NCI-H2171 treated with DMSO at 0.1 percent for 48 hours (cell line): ENCODE measurements at regions not wholly inside any gene's neighbourhood (a gene's known extent, or its start where the extent isn't known, plus 50 kb on each side); places are given as distances from the start of the nearest gene placed in this dataset.
A peak's percentile ranks its signal among the peaks of the same experiment; 100 is the strongest.
"Not testable (repeated sequence)": the region's sequence is repeated elsewhere in the genome, so short reads cannot be mapped to it uniquely, and the experiment has no call there.

ENCODE experiments used
- DNase-seq: peaks from one replicate; lab custom pipeline; 2025; lab: John Stamatoyannopoulos, UW

- no peak for DNase-seq
Measured at GRCh38 chr9:22990349-22990748, 543.7 kb downstream of the DMRTA1 start.

GRCh38 chr9:22992780-22993179 is 546.2 kb downstream of the DMRTA1 start:
- no peak for DNase-seq

DNA sequence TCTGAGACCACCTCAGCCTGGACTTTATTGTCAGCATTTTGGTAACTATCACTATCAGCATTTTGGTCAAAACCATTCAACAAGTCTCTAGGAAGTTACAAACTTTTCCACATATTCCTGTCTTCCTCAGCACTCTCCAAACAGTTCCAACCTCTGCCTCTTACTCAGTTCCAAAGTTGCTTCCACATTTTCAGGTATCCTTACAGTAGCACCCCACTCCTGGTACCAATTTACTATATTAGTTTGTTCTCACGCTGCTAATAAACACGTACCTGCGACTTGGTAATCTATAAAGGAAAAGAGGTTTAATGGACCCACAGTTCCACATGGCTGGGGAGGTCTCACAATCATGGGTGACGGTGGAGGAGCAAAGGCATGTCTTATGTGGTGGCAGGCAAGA is 551.3 kb downstream of the DMRTA1 start:
- no peak for DNase-seq

DNA sequence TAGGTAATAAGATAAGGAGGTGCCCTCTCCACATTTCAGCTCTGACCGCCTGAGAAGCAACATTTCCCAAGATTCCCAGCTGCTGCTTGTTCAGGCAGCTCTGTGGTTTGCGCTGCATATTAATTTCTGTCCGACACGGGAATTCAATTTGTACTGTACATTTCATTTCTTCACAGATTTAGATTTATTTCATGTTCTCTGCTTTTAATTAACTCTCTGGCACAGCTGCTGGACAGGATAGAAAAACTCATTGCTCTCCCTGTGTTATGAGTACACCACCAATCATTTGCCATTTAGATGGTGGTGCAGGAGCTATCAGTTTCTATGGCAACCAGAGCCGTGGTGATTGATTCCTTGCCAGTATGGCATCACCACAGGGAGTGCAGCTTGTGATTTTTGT is 558.5 kb downstream of the DMRTA1 start:
- DNase-seq: no peak

- DNase-seq: no peak
Measured at GRCh38 chr9:23006127-23006526, 559.5 kb downstream of the DMRTA1 start.

DNA sequence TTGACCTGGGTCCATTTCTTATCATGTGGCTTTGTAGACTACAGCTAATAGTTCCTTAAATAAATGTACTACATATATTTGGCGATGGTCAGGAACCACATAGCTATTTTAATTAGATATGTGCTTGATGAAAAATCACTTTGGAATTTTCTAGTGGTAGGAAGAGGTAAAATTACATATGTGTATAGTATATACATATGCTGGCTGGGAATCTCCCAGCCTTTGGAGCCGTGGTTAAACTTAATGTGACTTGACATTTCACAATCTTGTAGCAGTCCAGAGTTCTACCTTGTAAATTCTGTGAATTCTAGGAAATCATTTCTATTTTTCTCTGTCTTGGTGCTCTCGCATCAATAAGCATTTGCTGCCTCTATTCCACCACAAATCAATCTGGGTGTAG is 565.0 kb downstream of the DMRTA1 start:
- DNase-seq: no peak

DNA sequence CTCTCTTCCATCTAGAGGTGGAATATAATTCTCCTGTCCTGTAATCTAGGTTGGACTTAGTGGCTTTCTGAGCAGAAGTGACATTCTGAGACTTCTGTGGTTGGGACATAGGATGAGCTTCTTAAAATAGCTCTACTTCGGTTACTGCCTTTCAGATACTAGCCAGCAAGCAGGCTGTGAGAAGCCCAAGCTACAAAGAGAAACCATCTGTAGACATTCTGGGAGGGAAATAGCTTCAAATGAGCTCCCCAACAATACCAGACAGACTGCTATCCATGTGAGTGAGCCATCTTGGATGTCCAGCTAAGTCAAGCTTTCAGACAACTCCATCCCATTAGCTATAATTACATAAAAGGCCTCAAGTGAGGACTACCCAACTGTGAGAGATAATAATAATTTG is 568.9 kb downstream of the DMRTA1 start:
- no peak for DNase-seq

DNA sequence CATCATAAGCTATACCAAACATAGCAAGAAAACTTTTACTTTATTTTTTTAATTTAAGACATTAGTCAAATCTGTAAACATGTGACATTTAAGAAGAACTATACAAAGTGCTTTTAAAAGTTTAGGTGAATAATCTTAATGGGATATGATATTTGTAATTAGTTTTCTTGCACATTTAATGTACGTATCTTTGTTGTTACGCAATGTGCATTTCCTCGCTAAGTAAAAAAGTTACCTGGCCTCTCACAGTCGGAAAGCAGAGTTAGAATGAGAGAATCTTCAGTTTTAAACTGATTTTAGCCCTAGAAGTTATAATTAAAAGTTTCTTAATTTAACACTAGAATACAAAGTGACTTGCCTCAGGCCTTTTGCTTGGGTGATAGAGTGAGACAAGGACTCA is 589.8 kb downstream of the DMRTA1 start:
- DNase-seq: no peak

- no peak for DNase-seq
Measured at GRCh38 chr9:23039402-23039801, 592.8 kb downstream of the DMRTA1 start.

- DNase-seq: no peak
Measured at GRCh38 chr9:23041466-23041865, 594.8 kb downstream of the DMRTA1 start.

DNA sequence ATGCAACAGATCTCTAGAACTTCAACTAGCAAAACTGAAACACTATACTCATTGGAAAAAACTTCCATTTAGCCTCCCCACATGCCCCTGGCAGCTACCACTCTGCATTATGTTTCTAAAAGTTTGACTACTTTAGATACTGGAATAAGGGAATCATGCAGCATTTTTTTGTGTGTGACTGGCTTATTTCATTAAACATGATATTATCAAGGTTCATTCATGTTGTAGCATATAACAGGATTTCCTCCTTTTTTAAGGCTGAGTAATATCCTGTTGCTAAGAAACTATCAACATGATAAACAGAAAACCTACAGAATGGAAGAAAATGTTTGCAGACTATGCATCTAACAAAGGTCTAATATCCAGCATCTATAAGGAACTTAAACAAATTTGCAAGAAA is 597.9 kb downstream of the DMRTA1 start:
- no peak for DNase-seq

- not testable (repeated sequence) for DNase-seq
Measured at GRCh38 chr9:23046026-23046425, 599.4 kb downstream of the DMRTA1 start.

GRCh38 chr9:23050548-23050947 is 603.9 kb downstream of the DMRTA1 start:
- no peak for DNase-seq

- DNase-seq: no peak
Measured at GRCh38 chr9:23073136-23073535, 626.5 kb downstream of the DMRTA1 start.

DNA sequence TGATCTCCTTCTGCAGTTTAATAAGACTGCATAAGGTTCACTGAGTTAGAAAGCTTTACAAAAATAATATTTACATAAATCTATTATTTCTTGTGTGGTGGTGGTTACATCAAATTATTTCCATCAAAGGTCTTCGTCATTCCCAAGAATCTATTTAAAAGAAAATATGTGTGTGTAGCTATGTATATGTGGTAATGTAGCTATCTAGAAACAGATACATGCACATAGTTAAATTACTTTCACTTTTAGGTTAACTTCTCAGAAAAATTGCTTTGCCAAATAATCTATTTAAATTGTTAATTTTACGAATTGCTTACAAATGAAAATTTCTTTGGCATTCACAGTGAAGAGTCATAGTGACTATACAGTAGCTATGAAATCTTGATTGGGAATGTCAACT is 633.2 kb downstream of the DMRTA1 start:
- no peak for DNase-seq

- no peak for DNase-seq
Measured at GRCh38 chr9:23081377-23081776, 634.8 kb downstream of the DMRTA1 start.

DNA sequence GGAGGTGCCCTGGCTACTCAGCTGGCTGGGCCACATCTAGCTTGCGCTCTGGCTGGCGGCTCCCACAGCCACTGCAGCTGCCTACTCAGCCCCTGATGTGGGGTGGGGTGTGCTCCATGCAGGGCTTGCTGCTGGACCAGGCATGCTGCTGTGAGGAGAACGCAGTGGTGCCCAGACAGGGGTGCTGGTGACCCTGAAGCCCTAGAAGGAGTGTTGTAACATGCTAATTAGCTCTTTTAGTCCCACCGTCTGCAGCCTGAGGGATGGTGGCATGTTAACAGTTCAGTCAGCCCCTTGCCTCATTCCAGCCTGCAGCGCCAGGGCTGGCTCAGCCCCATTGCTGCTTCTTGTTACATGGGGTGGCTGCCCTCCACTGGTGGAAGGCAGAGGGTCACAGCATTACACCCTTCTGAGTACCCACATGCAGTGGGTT is 642.3 kb downstream of the DMRTA1 start:
- no peak for DNase-seq

- no peak for DNase-seq
Measured at GRCh38 chr9:23117616-23118015, 671.0 kb downstream of the DMRTA1 start.

GRCh38 chr9:23120630-23121029 is 674.0 kb downstream of the DMRTA1 start:
- DNase-seq: no peak

DNA sequence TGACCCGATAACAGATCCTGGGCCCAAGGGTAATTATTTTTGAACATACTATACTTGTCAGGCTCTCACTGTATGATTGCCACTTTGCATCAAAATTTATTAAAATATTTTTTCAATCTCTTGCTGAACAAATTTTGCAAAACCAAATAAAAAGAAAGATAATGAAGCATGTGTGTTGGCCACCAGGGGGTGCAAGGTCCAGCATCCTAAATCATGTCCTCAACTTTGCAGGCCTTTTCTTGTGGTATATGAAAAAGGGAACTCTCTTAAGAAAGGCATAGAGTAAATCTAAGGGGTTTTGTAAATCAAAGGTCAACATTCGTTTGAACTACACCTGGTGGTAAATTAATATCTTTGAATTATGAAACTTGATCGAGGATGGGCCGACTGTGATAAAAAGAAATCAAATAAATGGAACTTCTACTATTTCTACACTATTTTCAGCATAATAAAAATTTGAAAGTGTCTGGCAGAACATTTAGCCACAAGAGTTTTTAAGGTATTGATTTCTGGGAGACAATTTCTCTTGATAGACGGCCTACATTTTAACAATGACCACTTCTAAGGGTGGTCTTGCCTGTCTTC is 676.5 kb downstream of the DMRTA1 start:
- peak; percentile 19 for DNase-seq

DNA sequence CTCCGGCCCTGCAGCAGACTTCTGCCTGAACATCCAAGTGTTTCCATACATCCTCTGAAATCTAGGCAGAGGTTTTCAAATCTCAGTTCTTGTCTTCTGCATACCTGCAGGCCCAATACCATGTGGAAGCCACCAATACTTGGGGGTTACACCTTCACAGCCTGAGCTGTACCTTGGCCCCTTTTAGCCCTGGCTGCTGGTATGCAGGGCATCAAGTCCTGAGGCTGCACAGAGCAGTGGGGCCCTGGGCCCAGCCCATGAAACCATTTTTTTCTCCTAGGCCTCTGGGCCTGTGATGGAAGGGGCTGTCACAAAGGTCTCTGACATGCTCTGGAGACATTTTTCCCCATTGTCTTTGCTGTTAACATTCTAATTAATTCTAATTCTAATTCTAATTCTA is 680.6 kb downstream of the ELAVL2 start:
- DNase-seq: no peak

GRCh38 chr9:23153058-23153457 is 673.0 kb downstream of the ELAVL2 start:
- DNase-seq: no peak

DNA sequence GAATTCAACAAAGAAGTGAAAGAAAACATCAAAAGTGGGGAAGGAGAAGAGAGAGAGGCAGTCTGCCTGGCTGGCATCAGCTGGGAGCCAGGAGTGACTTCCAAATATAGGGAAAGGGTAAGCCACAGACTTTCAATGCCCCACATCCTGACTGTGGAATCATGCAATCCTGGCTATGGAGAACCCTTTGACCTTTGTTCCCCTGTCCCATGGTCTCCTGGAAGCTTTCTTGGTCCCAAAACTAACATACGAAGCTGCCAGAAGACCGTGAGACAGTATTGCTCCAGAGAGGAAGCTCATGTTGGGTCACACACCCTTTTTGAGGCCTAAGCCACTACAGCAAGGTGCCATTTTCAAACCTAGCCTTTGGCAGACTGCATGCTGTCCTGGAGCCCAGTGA is 665.5 kb downstream of the ELAVL2 start:
- no peak for DNase-seq

DNA sequence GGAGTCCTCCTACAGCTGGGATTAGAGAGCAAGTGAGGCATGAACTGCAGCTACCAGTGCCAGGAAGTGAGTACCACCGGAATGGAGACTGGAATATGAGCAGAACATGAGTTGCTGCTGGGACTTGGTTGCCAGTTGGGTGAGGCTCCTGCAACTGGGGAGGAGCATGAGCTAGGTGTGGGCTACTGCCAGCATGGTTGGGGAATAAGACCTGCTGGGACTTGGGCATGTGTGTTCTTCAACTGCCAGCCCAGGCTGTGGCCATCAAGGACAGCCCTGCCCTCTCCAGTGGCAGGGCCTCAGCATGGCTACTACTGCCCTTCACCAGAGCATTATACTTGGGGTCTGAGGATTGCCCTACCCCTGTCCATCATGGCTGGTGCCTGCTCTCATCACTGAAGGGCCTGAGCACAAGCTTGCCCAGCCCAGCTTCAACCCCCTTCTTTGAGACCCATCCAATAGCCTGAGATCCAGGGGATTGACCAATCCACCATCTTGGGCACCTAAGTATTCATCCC is 665.0 kb downstream of the ELAVL2 start:
- no peak for DNase-seq

DNA sequence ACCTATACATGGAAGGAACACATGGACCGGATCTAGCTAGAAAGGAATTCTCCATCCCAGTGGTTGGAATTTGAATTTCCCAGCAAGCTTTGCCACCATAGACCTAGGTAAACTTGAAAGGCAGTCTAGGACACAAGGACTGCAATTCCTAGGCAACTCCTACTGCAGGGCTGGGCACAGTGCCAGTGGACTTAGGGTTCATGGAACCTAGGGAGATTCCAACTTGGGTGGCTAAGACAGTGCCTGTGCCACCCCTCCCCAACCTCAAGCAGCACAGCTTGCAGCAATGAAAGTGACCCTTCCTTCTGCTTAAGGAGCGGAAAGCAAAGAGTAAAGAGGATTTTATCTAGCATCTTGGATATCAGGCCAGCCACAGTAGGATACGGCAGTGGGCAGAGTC is 663.3 kb downstream of the ELAVL2 start:
- no peak for DNase-seq
